MM.1S (cell line): ENCODE measurements at regions not wholly inside any gene's neighbourhood (a gene's known extent, or its start where the extent isn't known, plus 50 kb on each side); places are given as distances from the start of the nearest gene placed in this dataset.

Experiments
- DNase-seq: peaks from one replicate; pipeline ENCODE4 v3.0.0-alpha.2; 2015
- H2AFZ ChIP-seq: fragments of 300-600 bp; sonication (generic); 2 replicates; pipeline ENCODE4 v1.6.0; 2016; ENCODE audit warnings: antibody characterized with exemption, low read length
- H3F3A ChIP-seq: fragments of 300-600 bp; sonication (generic); 2 replicates; pipeline ENCODE4 v1.6.1; 2016; ENCODE audit warnings: mild to moderate bottlenecking, antibody characterized with exemption, low read length, moderate library complexity, mixed read lengths; ENCODE audit not compliant: insufficient read depth
- H3K27ac ChIP-seq: fragments of 300-600 bp; sonication (generic); 2 replicates; pipeline ENCODE4 v1.5.1; 2016; ENCODE audit warnings: mild to moderate bottlenecking, low read length
- H3K27me3 ChIP-seq: fragments of 300-600 bp; sonication (generic); replicated peaks from 2 replicates; pipeline ENCODE4 v1.6.0; 2016; ENCODE audit warnings: low read length; ENCODE audit not compliant: insufficient read depth
- H3K36me3 ChIP-seq: fragments of 300-600 bp; sonication (generic); replicated peaks from 2 replicates; pipeline ENCODE4 v1.6.1; 2016; ENCODE audit warnings: mild to moderate bottlenecking, low read length, mixed read lengths; ENCODE audit not compliant: insufficient read depth
- H3K4me1 ChIP-seq: fragments of 300-600 bp; sonication (generic); 2 replicates; pipeline ENCODE4 v1.6.1; 2016; ENCODE audit warnings: low read length, mixed read lengths
- H3K4me2 ChIP-seq: fragments of 300-600 bp; sonication (generic); 2 replicates; pipeline ENCODE4 v1.6.0; 2016; ENCODE audit warnings: low read depth, low read length
- H3K4me3 ChIP-seq: fragments of 300-600 bp; sonication (generic); 2 replicates; pipeline ENCODE4 v1.5.1; 2016; ENCODE audit warnings: low read length, mixed read lengths
- H3K79me2 ChIP-seq: fragments of 300-600 bp; sonication (generic); 2 replicates; pipeline ENCODE4 v1.6.1; 2016; ENCODE audit warnings: mixed run types, low read length, mixed read lengths
- H3K9ac ChIP-seq: fragments of 300-600 bp; sonication (generic); 2 replicates; pipeline ENCODE4 v1.6.1; 2016; ENCODE audit warnings: low read length, mixed read lengths
- H3K9me2 ChIP-seq: fragments of 300-600 bp; sonication (generic); replicated peaks from 2 replicates; pipeline ENCODE4 v1.6.1; 2016; ENCODE audit warnings: mild to moderate bottlenecking, low read length, mixed read lengths; ENCODE audit not compliant: insufficient read depth
- H3K9me3 ChIP-seq: fragments of 300-600 bp; sonication (generic); replicated peaks from 2 replicates; pipeline ENCODE4 v1.6.1; 2016; ENCODE audit warnings: mild to moderate bottlenecking, low read length, mixed read lengths; ENCODE audit not compliant: insufficient read depth
- H4K20me1 ChIP-seq: fragments of 300-600 bp; sonication (generic); 2 replicates; pipeline ENCODE4 v1.6.1; 2016; ENCODE audit warnings: mild to moderate bottlenecking, low read length, moderate library complexity, mixed read lengths; ENCODE audit not compliant: insufficient read depth
- EZH2 ChIP-seq: fragments of 300-600 bp; sonication (generic); optimal IDR thresholded peaks from 2 replicates; pipeline ENCODE3; 2017; ENCODE audit warnings: low read depth, mild to moderate bottlenecking, antibody characterized with exemption, low read length, mixed read lengths
- EZH2phosphoT487 ChIP-seq: fragments of 300-600 bp; sonication (generic); IDR thresholded peaks from 2 replicates; pipeline ENCODE4 v1.6.1; 2018; ENCODE audit warnings: antibody characterized with exemption, low read length
- TF ChIP-seq, protein P1 (sequence below): fragments of 300-600 bp; sonication (generic); IDR thresholded peaks from 2 replicates; pipeline ENCODE4 v1.5.1; 2016; ENCODE audit warnings: antibody characterized with exemption, low read length, mixed read lengths

DNA sequence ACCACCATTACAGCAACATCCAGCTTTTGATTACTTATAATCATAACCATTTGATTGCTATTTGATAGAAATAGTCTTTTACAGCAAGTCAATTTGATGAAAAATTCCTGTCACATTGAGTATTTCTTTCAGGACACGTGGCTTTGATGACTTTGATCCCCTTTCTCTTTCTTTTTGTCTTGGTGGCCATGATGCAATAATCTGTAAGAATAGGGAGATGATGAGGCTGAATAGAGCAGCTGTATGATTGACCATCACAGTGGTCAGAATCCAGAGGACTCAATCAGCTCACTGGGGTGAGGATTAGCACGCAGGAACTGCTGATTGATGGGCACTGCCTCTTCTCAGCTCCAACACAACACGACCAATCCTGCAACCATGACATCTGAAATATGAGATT lies 262.7 kb downstream of the PARP8 start:
- Histone ChIP-seq H2AFZ (no peak overlapping the region), H3K9me3 (no peaks in the 10 kb centered on the region), H3K4me2 (no peak overlapping the region), H3K79me2 (no peaks in the 10 kb centered on the region), H4K20me1 (no peaks in the 10 kb centered on the region), H3K4me3 (no peak overlapping the region), H3K4me1 (no peaks in the 10 kb centered on the region), H3K36me3 (no peaks in the 10 kb centered on the region), H3K27ac (no peak overlapping the region), H3K27me3 (no peaks in the 10 kb centered on the region), H3K9ac (no peak overlapping the region), H3F3A (no peaks in the 10 kb centered on the region), H3K9me2 (no peaks in the 10 kb centered on the region)
- DNase-seq = no peak
- TF ChIP-seq EZH2 (no peak), EZH2phosphoT487 (no peak)
- TF ChIP-seq, protein P1, sequence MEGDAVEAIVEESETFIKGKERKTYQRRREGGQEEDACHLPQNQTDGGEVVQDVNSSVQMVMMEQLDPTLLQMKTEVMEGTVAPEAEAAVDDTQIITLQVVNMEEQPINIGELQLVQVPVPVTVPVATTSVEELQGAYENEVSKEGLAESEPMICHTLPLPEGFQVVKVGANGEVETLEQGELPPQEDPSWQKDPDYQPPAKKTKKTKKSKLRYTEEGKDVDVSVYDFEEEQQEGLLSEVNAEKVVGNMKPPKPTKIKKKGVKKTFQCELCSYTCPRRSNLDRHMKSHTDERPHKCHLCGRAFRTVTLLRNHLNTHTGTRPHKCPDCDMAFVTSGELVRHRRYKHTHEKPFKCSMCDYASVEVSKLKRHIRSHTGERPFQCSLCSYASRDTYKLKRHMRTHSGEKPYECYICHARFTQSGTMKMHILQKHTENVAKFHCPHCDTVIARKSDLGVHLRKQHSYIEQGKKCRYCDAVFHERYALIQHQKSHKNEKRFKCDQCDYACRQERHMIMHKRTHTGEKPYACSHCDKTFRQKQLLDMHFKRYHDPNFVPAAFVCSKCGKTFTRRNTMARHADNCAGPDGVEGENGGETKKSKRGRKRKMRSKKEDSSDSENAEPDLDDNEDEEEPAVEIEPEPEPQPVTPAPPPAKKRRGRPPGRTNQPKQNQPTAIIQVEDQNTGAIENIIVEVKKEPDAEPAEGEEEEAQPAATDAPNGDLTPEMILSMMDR = no peak

DNA sequence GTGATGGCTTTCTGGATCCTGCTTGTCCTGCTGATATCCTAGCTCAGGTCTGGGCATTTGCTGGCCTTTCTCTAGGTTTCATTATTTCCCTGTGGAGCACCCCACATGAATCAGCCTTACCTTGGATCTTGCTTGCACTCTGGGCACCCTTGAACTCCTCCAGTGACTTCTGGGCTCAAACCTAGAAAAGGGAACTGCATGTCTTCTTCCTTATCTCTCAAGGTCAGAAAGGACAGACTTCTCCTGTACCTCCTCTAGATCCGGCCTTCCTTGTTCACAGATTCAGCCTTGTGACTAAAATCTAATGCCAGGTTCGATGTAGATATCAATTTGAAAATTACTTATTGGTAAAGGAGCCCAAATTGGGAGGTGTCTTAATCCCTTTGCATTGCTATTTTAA lies 267.9 kb downstream of the PARP8 start:
- H3K27ac ChIP-seq = no peak overlapping the region
- H3K4me2 ChIP-seq = no peak overlapping the region
- DNase-seq = no peak
- no peaks in the 10 kb centered on the region for H3K36me3 ChIP-seq
- no peaks in the 10 kb centered on the region for H3K9me2 ChIP-seq
- no peaks in the 10 kb centered on the region for H3K27me3 ChIP-seq
- H3K9me3 ChIP-seq = no peaks in the 10 kb centered on the region
- no peak overlapping the region for H2AFZ ChIP-seq
- no peaks in the 10 kb centered on the region for H3K79me2 ChIP-seq
- no peak overlapping the region for H3K4me3 ChIP-seq
- H3K9ac ChIP-seq = no peak overlapping the region
- no peaks in the 10 kb centered on the region for H4K20me1 ChIP-seq
- TF ChIP-seq, protein P1 = no peak
- no peak for TF ChIP-seq EZH2
- TF ChIP-seq EZH2phosphoT487 = no peak
- H3K4me1 ChIP-seq = no peaks in the 10 kb centered on the region
- no peaks in the 10 kb centered on the region for H3F3A ChIP-seq

DNA sequence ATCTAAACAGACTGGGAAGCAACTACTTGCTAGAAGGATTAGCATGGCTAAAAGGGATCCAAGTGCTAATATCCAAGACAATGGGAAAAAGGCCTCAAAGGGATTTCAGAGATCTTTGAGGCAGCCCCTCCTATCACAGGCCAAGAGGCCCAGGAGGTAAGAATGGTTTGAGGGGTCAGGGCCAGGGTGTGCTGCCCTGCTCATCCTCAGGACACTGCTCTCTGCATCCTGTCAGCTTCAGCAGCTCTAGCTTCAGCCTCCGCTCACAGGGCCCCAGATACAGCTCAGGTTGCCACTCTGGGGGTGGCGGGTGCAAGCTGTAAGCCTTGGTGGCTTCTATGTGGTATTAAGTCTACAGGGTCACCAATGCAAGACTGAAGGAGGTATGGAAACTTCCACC lies 278.7 kb downstream of the PARP8 start:
- Histone ChIP-seq H3K9me2 (no peaks in the 10 kb centered on the region), H3K27me3 (no peaks in the 10 kb centered on the region), H3K4me2 (no peak overlapping the region), H2AFZ (no peak overlapping the region), H3K4me1 (no peaks in the 10 kb centered on the region), H3F3A (no peaks in the 10 kb centered on the region), H3K79me2 (no peaks in the 10 kb centered on the region), H3K9ac (no peak overlapping the region), H3K36me3 (no peaks in the 10 kb centered on the region), H3K9me3 (no peaks in the 10 kb centered on the region), H3K27ac (no peak overlapping the region), H3K4me3 (no peak overlapping the region), H4K20me1 (no peaks in the 10 kb centered on the region)
- DNase-seq = no peak
- no peak for TF ChIP-seq EZH2phosphoT487
- no peak for TF ChIP-seq EZH2
- TF ChIP-seq, protein P1 = no peak
